ENCODE measurements at regions not wholly inside any gene's neighbourhood (a gene's known extent, or its start where the extent isn't known, plus 50 kb on each side); places are given as distances from the start of the nearest gene placed in this dataset.

DNA sequence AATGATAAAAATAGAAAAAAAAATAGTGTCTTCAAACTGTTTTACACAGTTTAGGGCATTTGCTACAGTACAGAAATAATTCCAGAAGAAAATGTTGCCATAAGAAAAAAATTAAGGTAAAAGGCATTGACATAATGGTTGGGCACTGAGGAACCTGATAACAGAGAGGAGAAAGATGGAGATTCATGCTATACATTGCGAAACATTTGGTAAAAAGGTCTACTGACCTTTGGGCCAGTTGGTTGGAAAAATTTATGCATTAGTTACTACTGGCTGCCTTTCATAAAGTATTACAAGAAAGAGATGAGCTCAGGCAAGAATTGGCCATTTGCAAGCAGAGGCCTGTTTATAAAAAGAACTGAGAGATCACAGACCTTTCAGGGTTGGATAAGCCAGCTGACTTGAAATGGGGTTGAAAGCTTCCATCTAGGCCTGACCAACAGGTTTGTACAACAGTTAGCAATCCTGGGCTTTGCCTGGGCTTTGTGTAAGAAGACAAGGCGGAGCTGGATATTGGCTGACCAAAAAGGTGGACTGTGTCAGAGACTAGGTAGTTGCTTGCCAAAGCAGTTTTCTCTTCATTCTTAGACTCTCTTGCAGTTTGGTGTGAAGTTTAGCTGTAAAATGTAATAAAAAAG, 166.6 kb upstream of the MCTP2 start:
- no peaks in the 10 kb centered on the region for H4K20me1 ChIP-seq (ENCODE audit: insufficient read depth, low read length)
- TF ChIP-seq EZH2 (IDR thresholded peaks at IDR 0.05; ENCODE audit: borderline replicate concordance, low read depth, low read length, severe bottlenecking) = no peak
- TF ChIP-seq, protein P1, sequence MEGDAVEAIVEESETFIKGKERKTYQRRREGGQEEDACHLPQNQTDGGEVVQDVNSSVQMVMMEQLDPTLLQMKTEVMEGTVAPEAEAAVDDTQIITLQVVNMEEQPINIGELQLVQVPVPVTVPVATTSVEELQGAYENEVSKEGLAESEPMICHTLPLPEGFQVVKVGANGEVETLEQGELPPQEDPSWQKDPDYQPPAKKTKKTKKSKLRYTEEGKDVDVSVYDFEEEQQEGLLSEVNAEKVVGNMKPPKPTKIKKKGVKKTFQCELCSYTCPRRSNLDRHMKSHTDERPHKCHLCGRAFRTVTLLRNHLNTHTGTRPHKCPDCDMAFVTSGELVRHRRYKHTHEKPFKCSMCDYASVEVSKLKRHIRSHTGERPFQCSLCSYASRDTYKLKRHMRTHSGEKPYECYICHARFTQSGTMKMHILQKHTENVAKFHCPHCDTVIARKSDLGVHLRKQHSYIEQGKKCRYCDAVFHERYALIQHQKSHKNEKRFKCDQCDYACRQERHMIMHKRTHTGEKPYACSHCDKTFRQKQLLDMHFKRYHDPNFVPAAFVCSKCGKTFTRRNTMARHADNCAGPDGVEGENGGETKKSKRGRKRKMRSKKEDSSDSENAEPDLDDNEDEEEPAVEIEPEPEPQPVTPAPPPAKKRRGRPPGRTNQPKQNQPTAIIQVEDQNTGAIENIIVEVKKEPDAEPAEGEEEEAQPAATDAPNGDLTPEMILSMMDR (IDR thresholded peaks at IDR 0.05; ENCODE audit: borderline replicate concordance, extremely low read depth, low read length, poor library complexity, severe bottlenecking) = no peak
- no peaks in the 10 kb centered on the region for H3K36me3 ChIP-seq (ENCODE audit: insufficient read depth, low read length)
- no peak overlapping the region for H3K4me3 ChIP-seq (ENCODE audit: low read depth in 1 of 2, low read length in 2 of 2)
- peaks cover 3% of the 10 kb centered on the region for H3K4me1 ChIP-seq (ENCODE audit: insufficient read depth, low read length)
- H3K9me3 ChIP-seq (ENCODE audit: insufficient read depth, low read length, severe bottlenecking) = peaks cover 14% of the 10 kb centered on the region
- no peak for DNase-seq
- H3K4me2 ChIP-seq (ENCODE audit: insufficient read depth, low read length) = no peak overlapping the region
- no peak overlapping the region for H3K9ac ChIP-seq (ENCODE audit: low read depth, low read length)
- no peak for ATAC-seq (ENCODE audit: insufficient read depth, low read depth)
- no peaks in the 10 kb centered on the region for H3K79me2 ChIP-seq (ENCODE audit: insufficient read depth, low read length)
- H3K27ac ChIP-seq (ENCODE audit: low read length) = no peak overlapping the region
- no peak overlapping the region for H2AFZ ChIP-seq (ENCODE audit: low read depth, low read length)
- H3K27me3 ChIP-seq (ENCODE audit: insufficient read depth, low read length, poor library complexity) = no peaks in the 10 kb centered on the region

DNA sequence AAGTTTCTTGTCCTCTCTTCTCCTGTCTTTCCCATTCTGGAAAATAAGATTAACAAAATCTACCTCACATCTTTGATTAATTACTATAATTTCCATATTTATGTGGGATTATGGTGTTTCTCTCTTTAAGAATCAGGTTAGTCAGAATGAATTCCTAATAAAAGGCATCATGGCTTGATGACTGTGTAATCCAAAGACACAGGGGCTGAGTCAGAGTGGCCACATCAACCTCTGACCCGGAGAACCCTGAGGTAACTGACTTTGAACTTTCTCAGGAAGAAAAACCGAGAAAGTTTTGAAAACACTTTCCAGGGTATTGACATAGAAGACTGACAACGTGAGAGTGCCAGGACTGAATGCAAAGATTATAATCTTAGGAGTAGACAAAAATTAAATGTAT, 170.3 kb upstream of the MCTP2 start:
- no peak for DNase-seq
- Histone ChIP-seq H3K4me1 (ENCODE audit: insufficient read depth, low read length) (peaks cover 24% of the 10 kb centered on the region), H4K20me1 (ENCODE audit: insufficient read depth, low read length) (no peaks in the 10 kb centered on the region), H3K27me3 (ENCODE audit: insufficient read depth, low read length, poor library complexity) (no peaks in the 10 kb centered on the region), H3K36me3 (ENCODE audit: insufficient read depth, low read length) (no peaks in the 10 kb centered on the region), H3K4me2 (ENCODE audit: insufficient read depth, low read length) (no peak overlapping the region), H3K79me2 (ENCODE audit: insufficient read depth, low read length) (no peaks in the 10 kb centered on the region), H3K9ac (ENCODE audit: low read depth, low read length) (no peak overlapping the region), H3K9me3 (ENCODE audit: insufficient read depth, low read length, severe bottlenecking) (no peaks in the 10 kb centered on the region), H3K27ac (ENCODE audit: low read length) (no peak overlapping the region), H2AFZ (ENCODE audit: low read depth, low read length) (no peak overlapping the region), H3K4me3 (ENCODE audit: low read depth in 1 of 2, low read length in 2 of 2) (no peak overlapping the region)
- no peak for ATAC-seq (ENCODE audit: insufficient read depth, low read depth)
- TF ChIP-seq, protein P1 (IDR thresholded peaks at IDR 0.05; ENCODE audit: borderline replicate concordance, extremely low read depth, low read length, poor library complexity, severe bottlenecking) = no peak
- no peak for TF ChIP-seq EZH2 (IDR thresholded peaks at IDR 0.05; ENCODE audit: borderline replicate concordance, low read depth, low read length, severe bottlenecking)

DNA sequence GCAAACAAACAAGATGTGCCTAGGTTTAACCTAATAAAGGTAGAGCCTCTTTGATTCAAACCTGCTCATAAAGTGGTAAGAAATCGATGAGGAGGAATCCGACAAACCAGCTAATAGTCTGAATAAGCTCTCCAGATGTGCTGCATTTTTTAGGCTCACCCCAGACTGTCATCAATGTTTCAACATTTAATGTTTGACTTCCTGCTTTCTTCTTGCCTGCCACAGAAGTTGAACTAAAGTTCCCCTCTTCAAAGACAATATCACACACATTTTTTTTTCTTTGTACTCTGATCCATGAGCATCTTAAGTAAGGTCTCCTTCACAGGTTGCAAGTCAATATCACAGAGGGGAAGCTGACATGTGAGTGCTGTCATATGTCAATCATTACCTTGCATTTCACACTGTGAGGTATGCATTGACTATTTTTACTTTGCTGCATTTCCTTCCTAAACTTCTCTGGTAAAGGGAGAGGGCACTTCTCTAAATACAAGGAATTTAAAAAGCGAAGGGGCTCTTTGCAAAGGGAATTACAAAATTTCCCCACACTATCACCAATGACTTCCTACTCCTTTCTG, 172.3 kb upstream of the MCTP2 start:
- peak overlapping the region; percentile 13; the same call in 1 of the 2 replicates for H3K4me2 ChIP-seq (ENCODE audit: insufficient read depth, low read length)
- no peak for TF ChIP-seq EZH2 (IDR thresholded peaks at IDR 0.05; ENCODE audit: borderline replicate concordance, low read depth, low read length, severe bottlenecking)
- TF ChIP-seq, protein P1 (IDR thresholded peaks at IDR 0.05; ENCODE audit: borderline replicate concordance, extremely low read depth, low read length, poor library complexity, severe bottlenecking) = no peak

More for the DNA sequence above, 172.3 kb upstream of the MCTP2 start:
- Histone ChIP-seq H3K4me1 (ENCODE audit: insufficient read depth, low read length) (peaks cover 24% of the 10 kb centered on the region), H3K9me3 (ENCODE audit: insufficient read depth, low read length, severe bottlenecking) (no peaks in the 10 kb centered on the region), H2AFZ (ENCODE audit: low read depth, low read length) (peak overlapping the region; percentile 61), H3K27ac (ENCODE audit: low read length) (peak overlapping the region; percentile 63), H3K36me3 (ENCODE audit: insufficient read depth, low read length) (no peaks in the 10 kb centered on the region), H3K9ac (ENCODE audit: low read depth, low read length) (no peak overlapping the region; the same call in 1 of the 2 replicates), H3K79me2 (ENCODE audit: insufficient read depth, low read length) (no peaks in the 10 kb centered on the region), H3K27me3 (ENCODE audit: insufficient read depth, low read length, poor library complexity) (no peaks in the 10 kb centered on the region), H3K4me3 (ENCODE audit: low read depth in 1 of 2, low read length in 2 of 2) (no peak overlapping the region), H4K20me1 (ENCODE audit: insufficient read depth, low read length) (no peaks in the 10 kb centered on the region)
- ATAC-seq (ENCODE audit: insufficient read depth, low read depth) (peak; percentile 82), DNase-seq (no peak)
